HG02870 (cell line): ENCODE measurements at regions not wholly inside any gene's neighbourhood (a gene's known extent, or its start where the extent isn't known, plus 50 kb on each side); places are given as distances from the start of the nearest gene placed in this dataset.
"Not testable (repeated sequence)": the region's sequence is repeated elsewhere in the genome, so short reads cannot be mapped to it uniquely, and the experiment has no call there.

Experiments
- ATAC-seq: cut with Tn5 transposase; IDR thresholded peaks from one replicate; pipeline ENCODE4 v1.9.1; 2021; ENCODE audit warnings: mild to moderate bottlenecking, moderate library complexity; ENCODE audit not compliant: unreplicated experiment

DNA sequence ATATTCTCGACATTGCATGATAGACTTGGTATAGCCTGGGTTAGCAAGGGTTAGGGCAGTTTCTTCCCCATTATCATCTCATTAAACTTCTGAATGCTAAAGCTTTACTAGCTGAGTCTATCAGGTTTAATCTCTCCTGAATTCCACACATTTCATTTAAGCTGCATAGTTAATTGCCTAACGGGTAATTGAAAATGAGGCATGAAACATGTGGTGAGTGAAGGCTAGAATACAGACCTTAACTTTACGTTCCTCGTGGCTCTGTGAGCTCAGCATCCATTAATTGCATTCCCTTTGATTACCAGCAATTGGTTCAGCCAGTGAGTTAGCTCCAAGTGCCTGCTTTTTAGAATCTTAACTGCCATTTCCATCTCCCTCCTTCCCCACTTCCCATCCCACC, 126.5 kb upstream of the MEX3C start:
- ATAC-seq = no peak

DNA sequence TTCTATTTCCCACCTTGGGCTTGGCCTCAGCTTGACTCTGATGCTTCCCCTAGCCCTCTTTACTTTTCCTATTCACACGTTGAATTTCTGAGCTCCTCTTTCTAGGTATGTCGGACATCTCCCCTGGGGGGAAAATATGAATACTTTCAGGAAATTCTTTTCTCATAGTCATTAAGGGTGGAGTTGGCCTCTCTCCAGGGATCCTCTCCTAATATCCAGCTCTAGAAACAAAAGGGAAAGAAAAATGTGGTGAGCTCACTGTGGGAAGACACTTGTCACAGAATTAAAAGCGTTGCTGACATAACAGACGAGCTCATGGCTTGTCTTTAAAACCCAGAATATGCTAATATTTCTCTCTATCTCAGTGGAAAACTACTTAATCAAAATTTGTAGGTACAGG, 132.7 kb upstream of the MEX3C start:
- no peak for ATAC-seq

DNA sequence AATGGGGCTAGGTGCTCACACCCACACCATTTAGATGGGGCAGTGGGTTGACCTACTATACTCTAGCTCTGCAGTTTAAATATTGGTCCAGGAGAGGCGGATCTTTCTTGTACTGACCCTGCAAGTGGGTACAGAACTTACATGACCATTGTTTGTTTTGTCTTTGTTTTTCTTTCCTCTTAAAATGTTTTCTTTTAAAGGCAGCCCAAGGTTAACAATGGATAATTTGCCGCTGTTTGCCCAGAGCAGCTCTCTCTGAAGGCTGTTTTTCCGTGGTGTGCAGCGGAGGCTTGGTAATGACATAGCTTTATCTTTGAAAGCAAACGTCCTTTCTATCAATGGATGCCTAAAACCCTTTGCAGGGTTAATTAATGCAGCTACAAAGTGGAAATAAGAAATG, 133.3 kb upstream of the MEX3C start:
- no peak for ATAC-seq

DNA sequence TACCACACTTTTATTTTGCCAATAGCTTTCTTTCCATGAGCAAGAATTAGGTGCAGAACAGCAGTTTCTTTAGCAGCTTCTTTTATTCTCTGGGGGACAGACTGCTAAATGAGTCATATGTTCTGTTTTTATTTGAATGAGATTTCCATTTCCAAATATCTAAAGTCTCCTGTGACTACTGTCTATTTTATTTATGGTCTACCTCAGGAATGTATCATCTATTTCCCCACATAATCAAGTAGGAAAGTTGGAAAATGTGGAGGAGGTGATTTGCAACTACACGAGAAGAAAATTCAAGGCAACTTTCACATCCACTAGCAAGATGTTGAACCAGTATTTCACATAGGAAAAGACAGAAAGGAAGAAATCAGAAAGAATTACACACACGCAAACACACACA, 139.9 kb upstream of the MEX3C start:
- no peak for ATAC-seq

DNA sequence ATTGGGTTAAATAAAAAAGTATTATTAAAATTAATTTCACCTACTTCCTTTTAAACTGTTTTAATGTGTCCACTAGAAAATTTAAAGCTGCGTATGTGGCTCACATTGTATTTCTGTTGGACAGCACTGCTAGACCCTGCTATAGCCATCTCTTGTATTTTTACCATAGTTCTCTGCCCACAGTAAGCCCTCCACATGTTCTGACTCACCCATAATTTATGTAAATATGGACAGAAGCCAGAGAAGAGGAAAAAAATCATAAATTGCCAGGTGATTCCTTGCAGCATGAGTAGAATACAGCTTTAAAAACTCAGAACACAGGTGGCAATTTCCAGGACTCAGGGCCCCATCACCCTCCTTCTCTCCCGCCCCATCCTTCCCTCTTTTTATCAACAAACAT, 142.4 kb upstream of the MEX3C start:
- ATAC-seq = no peak

DNA sequence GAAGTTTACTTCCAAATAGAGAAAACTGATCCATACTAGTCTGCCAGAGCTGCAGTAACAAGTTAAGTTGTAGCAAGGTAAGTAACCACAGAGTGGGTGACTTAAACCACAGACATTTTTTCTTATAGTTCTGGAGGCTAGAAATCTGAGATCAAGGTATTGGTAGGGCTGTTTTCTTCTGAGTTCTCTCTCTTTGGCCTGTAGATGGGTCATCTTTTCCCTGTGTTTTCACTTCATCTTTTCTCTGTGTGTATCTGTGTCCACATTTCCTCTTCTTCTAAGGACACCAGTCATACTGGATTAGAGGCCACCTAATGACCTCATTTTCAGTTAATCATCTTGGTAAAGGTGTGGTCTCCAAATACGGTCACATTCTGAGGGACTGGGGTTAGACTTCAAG, 142.9 kb upstream of the MEX3C start:
- ATAC-seq = no peak

DNA sequence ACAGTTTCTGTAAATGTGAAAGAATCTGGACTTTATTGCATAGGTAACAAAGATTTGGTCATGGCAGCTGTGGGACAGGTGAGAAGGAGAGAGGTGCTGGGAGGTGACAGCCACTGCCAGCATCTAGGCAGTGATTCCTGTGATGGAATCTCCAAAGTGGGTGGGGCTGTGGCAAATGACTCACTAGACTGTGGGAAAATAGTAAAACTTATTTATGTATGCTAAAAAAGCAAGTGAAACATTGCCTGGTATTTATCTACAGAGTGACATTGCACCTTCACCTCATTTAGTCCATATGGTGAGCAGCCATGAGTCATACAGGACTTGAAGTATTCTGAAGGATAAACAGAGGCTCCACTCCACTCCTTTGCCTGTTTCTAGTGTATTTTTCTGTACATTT, 145.3 kb upstream of the MEX3C start:
- no peak for ATAC-seq

DNA sequence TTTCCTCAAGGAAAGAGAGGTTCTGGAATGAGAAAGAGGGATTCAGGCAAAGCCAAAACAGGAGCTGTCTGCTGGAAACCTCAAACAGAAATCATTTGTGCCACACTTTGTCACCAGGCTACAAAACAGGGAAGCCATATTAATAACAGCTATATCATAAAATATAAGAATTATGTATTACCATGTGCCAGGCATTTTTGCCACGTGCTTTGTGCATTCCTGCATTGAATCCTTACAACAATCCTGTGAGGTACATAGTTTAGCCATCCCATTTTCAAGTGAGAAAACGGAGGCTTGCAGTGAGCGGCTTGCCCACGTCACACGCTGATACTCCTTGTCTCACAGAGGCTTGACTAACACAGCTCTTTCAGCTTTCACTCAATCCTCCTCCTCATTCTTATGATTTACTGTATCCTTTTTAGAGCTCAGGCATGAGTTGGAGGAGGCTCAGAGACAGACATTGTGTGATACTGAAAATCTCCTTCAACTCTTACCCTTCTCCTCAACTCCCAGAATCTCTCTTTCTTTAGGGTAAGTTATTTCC, 148.4 kb upstream of the MEX3C start:
- no peak for ATAC-seq

DNA sequence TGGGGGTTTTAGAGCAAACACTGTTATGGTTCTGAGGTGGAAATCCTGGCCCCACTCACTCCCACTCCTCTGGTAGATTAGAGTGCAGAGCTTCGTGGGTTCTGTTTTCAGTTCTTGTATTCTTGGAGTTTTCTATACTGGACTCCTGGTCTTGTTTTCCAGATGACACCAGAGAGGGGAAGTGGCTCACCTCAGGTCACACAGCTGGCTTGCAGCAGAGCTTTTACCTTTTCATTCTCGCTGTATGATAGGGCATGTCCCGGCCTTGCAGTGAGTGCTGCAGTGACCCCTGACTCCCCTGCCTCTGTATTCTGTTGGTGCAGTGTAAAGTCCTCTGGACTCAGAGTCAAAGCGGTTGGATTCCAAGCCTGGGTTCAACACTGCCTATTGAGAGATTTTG, 148.9 kb upstream of the MEX3C start:
- no peak for ATAC-seq

DNA sequence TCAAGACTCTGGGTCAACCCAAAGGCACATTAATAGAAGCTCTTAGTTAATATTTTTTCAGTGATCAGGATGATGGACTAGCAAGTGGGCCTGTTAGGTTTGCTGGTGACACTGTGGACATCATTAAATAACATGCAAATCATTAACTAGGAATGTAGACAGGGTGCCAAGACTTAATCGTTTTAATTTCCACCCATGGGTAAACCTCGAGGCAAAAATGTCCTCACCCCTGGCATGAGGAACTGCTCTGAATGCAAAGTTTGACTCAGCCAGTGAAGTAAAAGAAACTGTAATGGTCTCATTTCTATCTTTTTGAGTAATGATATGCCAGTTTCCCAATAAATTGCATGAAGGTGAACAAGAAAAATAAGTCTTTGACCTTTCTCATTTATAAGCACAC, 152.6 kb upstream of the MEX3C start:
- no peak for ATAC-seq

DNA sequence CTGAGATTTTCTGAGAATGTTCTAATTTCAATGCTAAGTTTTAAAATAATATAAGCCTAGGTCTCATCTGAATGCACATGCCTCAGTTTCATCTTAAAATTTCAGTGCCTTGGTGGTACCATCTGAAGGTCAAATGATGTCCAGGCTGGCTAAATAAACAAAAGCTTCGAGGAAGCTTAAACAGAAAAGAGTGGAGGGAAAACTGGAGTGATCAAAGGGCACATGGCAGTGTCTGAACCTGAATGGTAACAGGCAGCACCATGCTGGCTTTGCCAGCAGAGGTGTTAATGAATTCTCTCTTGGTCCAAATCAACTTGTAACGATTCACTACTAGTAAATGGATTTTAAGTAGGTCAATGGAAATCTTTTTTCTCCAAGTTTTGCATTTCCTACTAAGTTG, 158.4 kb upstream of the MEX3C start:
- no peak for ATAC-seq

DNA sequence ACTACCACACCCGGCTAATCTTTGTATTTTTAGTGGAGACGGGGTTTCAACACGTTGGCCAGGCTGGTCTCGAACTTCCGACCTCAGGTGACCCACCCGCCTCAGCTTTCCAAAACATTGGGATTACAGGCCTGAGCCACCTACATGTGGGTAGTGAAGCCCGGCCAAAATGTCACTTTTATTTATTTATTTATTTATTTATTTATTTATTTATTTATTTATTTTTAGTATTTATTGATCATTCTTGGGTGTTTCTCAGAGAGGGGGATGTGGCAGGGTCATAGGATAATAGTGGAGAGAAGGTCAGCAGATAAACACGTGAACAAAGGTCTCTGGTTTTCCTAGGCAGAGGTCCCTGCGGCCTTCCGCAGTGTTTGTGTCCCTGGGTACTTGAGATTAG, 162.8 kb upstream of the MEX3C start:
- not testable (repeated sequence) for ATAC-seq

DNA sequence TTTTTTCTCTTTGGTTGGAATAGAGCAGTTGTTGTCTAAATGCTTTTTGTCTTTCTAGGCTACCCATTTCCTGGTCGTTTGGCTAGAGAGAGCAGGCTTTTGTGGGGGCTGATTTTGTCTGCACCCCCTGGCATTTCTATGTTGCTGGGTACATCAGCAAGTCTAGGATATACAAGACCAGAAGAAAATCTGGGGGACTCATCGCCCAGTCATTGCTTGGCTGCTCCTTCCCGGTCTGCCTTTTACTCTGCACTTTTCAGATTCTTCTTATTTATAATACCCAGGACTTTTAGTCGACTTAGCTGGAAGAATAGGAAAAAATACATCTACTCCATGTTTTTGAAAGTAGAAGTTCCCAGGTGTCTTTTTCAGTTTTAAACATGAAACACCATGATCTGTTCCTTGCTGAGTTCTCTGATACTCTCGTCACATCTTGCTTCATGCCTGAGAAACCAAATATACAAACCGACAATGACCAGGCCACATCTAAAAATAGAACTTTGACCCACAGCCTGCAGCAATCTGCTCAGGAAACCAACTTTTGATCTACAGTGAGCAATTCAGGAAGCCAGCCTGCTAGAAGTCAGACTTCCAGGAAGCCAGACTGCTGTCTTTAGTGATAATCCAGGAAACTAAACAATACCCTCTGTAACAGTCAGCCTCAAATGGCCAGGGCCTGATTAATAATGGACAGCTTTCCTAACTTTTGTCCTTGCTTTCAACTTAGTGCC, 163.8 kb upstream of the MEX3C start:
- ATAC-seq = peak; percentile 50

DNA sequence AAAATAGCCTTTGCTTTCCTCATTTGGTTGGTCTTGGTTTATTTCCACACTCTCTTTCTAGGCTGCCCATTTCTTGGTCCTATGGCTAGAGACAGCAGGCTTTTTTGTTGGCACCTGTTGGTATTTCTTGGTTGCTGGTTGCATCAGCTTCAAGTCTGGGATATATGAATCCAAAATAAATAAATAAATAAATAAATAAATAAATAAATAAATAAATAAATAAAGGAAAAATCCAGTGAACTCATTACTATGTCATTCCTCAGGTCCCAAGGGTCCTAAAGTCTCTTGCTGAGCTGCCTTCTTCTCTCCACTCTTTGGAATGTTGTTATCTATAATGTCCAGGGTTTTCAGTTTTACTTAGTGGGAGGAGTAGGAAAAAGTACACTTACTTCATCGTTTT, 165.9 kb upstream of the MEX3C start:
- no peak for ATAC-seq

DNA sequence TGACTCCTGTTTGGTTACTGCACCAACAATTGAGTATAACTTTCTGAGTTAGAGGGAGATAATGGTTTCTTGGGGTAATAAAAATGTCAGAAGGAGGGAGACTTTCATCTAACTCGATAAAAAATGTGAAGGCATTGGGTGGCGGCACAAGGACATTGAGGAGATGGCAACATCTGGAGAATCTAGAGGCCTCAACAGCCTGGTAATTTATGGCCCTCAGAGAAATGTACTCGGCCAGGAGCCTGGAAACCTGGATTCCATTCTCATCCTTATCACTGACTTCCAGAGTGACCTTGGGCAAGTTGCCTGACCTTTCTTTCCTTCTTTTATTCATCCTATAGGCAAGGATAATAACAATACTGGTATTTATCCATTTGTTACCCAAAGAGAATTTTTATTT, 173.5 kb upstream of the MEX3C start:
- ATAC-seq = no peak

DNA sequence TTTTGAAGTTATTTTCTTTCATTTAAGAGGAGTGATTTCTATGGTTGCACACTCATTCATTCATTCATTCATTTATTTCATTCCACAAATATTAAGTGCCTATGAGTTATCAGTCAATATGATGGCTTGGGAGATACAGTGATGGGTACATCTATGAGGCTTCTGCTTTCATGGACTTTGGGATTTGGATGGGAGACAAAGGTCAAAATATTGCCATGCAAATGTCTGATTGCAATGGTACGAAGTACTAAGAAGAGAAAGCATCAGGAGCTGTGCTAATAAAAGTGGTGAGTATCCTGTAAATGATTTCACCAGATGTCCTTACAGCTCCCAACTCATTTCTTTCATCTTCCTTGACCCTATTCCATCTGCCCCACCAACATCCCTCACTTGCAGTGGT, 174.4 kb upstream of the MEX3C start:
- no peak for ATAC-seq

DNA sequence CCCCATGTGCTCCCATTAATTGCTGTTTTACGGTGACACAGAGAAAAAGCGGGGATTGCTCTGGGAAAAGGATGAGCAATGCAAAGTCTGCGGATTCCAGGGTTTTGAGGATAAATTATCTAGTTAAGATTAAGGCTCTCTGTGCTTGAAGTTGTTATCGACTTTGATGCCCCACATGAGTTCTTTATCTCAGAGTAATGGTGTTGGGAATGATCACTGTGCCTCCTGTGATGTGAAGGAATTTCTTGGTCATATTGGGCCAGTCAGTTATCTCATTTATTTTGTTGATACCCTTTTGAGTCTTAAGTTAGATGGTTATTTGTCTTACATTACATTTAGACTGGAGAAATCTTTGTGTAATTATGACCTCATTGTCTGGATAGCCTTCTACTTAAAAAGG, 184.6 kb upstream of the MEX3C start:
- ATAC-seq = no peak

DNA sequence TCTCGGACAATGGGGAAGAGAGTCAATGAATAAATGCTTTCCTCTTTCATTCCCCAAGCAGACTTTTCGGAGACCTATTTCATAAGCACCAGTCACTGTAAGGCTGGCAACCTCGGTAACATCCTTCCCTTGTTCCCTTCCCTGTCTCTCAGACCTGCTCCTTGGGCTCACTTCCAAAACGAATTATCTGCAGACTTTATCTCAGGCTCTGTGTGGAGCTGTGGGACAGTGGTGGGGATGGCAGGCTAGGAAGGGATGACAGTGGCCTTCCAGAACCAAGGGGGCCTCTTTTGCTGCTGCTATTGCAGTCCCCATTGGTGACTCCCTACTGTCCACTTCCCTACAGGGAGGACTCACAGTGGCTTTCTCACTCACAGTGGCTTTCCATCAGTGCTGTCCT, 185.6 kb upstream of the MEX3C start:
- no peak for ATAC-seq

DNA sequence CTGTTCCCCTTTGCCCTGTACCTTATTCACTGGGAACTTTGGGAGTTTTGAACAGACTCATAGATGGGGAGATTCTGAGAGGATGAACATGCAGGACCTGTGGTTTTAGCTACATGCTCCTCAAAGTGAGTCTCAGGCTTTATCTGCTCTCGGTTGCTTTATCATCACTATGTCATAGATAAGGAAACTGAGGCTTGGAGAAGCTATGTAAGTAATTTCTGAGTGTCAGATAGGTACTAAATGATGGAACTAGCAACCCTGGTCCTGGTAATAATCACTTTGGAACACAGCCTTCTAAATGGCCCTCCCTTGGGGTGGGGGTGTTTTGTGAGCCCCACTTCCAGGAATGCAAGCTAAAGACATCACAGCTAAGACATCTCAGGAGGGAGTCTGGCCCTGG, 186.2 kb upstream of the MEX3C start:
- ATAC-seq = no peak

DNA sequence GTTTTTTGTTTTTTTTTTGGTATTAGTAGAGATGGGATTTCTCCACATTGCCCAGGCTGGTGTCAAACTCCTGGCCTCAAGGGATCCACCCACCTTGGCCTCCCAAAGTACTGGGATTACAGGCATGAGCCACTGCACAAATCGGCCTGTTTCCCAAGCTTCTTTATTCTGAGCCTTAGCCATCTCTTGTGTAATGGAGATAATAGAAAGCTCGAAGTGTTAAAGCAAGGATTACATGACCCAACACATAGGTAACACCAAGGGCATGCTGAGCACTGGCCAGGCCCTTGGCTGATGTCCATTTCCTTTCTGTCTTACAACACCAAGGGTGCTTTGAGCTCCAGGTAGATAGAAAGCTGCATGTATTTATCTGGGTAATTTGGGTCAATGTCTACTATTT, 187.8 kb upstream of the MEX3C start:
- ATAC-seq = no peak

DNA sequence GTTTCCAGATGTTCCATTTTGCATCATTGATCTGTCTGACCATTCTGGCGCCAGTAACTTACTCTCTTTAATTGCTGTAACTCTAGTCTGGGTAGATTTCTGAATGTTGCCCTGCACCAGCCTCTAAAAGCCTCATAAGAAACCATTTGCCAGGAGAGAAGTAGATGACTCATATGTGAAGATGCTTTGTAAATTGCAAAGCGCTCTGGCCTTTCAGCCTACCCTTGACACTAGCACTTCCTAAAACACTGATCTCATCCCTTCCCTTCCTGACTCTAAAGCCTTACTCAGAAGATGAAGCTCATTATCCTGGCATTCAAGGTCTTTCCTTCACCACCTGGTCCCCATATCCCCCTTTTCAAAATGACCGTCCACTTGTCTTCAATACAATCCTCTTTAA, 193.2 kb upstream of the MEX3C start:
- no peak for ATAC-seq

DNA sequence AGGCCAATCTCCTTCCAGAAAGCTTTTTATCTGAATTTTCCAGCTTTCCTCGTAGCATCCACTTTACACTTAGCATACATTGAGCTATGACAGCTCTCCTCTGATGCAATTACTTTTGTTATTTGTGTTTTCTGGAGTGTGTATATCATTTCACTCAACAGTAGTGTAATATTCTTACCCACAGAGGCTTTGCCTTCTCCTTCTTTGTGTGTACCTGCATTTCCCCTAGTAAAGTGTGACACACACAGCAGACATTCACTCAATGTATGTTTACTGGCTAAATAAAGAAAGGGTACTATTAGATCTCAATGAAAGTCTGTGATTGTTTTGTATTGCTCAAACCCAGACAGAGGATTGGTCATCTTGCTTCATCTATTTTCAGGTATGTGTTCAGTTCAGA, 193.7 kb upstream of the MEX3C start:
- ATAC-seq = no peak

DNA sequence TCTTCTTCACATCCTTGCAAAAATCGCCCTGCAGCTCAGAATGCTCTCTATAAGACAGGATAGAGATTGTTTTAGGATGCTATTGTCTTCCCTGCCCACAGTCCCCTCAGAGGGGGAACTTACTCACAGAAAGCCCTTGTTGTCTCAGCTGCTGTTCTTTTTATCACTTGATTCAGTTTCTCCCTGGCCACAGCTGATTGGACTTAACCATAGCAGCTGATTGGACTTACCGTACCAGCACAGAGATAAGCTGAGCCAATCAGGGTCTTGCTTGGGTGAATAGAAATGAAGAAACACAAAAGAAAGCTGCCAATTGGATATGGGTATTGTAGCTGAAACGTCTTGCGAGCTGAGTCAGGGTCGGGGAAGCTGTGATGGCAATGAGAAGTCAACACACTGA, 194.2 kb upstream of the MEX3C start:
- no peak for ATAC-seq
